Activated gamma-delta T cell treated with anti-CD3 and anti-CD28 coated beads, Interleukin-2, amount 50 U/mL, for 16 hours (primary cell): ENCODE measurements at regions not wholly inside any gene's neighbourhood (a gene's known extent, or its start where the extent isn't known, plus 50 kb on each side); places are given as distances from the start of the nearest gene placed in this dataset.

Experiments
- DNase-seq: peaks from one replicate; pipeline ENCODE4 v3.0.0-alpha.2; 2020; ENCODE audit warnings: low read depth

DNA sequence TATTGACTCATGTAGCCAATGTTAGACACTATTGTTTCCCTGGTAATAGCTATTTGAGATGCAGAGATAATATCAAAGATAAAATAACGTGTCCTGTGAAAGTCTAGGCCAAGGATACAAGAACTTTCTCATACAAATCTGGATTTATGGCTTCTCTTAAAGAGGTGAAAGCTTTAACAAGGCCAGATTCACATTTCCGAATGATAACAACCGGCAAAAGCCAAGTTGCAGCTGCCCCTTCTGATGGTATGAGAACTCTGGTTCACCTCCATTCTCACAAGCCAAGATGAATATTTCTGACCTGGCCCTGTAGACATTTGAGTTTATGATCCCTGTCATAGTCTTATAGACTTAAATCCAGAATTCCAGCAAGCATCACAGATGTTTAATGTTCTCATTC is 230.4 kb upstream of the ZC3H12C start:
- no peak for DNase-seq

DNA sequence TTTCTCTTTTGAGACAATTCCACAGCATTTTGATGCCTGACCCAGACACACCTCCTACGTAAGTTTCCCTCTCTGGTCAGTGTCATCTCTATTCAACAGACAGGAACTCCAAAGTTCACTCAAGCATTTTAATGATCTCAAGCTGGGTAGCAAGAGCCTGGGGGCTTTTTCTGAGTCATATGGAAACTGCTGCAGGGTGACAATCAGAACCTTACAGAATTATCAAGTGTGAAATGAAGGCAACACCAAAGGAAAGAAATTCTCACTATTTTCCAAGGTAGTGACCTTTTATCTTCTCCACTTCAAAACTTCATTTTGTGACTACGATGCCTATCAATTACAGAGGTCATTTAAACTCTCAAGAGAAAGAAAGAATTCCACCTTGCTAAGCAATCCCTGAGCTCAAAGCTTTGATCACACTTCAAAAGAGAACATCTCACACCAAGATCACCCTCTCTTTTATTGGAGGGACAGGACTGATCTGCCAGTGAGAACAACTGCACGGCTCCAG is 229.0 kb upstream of the ZC3H12C start:
- no peak for DNase-seq

GRCh38 chr11:109864834-109865547 is 228.2 kb upstream of the ZC3H12C start:
- DNase-seq: no peak

GRCh38 chr11:109865548-109866186 is 227.5 kb upstream of the ZC3H12C start:
- DNase-seq: no peak

GRCh38 chr11:109867784-109868183 is 225.4 kb upstream of the ZC3H12C start:
- DNase-seq: no peak

DNA sequence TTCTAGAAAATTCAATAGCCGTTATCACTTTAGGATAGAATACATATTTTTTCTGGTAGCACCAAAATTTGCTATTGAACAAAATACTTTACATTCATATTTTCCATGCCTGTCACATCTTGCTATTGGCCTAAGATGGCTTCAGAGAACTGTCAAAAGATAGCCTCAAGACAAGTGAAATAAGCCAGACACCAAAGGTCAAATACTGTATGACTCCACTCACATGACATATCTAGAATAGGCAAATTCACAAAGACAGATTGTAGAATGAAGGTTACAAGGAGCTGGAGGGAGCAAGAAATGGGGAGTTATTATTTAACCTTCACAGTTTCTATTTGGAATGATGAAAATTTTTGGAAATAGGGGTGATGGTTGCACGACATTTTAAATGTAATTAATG is 223.7 kb upstream of the ZC3H12C start:
- DNase-seq: no peak

DNA sequence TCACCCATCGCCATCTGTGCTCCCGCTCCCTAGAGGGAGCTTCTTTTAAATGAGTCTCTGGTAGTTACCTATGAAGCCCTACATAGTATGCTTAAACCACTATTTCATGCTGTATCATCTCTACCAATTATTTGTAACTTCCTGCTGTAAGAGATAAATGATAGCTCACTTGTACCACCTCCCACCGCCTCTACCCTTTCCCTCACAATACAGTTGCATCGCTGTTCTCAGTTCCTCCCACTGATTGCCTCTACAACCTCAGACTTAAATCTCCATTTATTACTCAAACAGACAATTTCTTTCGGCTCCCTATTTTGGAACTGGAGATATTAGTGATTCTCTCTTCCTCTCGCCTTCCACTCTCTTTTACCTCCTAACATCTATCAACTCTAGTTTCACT is 222.9 kb upstream of the ZC3H12C start:
- no peak for DNase-seq

DNA sequence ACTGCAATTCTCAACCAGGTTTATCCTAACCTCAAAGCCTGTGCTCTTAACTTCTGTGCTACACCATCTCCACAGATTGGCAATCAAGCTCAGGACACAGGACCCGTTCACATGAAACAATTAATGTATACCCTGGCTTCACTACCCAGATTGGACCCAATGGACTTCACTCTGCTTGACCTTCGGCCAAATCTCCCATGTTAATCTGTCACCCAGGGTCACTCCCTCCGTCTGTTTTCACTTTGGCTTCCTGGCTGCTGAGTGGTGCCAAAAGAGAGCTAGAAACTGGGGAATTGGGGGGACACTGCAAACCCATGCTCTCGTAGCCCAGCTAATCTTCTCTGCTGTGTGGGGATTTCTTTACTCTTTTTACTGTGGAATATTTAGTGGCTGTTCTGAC is 216.1 kb upstream of the ZC3H12C start:
- no peak for DNase-seq

DNA sequence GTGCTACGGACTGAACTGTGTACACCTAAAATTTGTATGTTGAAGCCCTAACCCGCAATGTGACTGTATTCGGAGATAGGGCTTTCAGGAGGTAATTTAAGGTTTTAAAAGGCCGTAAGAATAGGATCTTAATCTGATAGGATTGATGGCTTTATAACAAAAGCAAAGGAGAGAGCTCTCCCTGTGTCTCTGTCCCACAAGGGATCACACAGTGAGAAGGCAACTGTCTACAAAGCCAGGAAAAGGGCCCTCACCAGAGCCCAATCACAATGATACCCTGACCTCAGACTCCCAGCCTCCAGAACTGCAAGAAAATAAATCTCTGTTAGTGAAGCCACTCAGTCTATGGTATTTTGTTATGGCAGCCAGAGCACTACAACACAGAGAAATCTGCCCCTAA is 208.7 kb upstream of the ZC3H12C start:
- DNase-seq: no peak

GRCh38 chr11:109885006-109885405 is 208.2 kb upstream of the ZC3H12C start:
- no peak for DNase-seq

DNA sequence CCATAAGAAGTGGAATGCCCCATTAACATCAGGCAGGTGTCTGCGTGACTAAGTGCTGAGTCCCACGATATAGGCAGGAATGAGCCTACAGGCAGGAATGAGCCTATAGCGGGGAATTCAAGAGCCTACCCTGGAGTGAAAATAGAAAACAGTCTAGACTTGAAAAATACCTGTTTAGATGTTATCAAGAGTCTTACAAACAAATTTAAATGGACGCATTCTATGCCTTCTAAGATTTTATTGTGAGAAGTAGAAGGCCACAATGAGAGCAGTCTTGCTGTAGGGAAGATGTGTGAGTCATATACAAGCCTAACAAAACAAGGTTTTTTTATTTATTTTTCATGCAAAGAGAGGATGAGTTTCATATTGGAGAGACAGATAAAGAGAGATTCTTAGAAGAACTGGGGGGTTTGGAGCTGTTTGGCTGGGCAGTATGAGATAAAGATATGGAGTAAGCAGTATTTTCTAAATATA is 200.8 kb upstream of the ZC3H12C start:
- no peak for DNase-seq

GRCh38 chr11:109894242-109894641 is 198.9 kb upstream of the ZC3H12C start:
- no peak for DNase-seq

DNA sequence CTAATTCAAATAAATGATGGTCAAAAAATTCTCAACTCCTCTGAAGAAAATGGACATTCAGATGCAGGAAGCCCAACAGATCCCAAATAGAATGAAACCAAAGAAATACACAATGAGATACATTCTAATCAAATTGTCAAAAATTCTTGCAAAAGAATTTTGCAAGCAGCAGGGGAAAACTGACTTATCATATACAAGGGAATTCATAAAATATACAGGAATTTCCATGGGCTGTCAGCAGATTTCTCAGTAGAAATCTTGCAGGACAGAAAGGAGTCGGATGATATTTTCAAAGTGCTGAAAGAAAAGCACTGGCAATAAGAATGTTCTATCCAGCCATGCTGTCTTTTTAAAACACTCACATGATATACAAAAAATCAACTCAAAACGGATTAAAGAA is 194.6 kb upstream of the ZC3H12C start:
- no peak for DNase-seq

DNA sequence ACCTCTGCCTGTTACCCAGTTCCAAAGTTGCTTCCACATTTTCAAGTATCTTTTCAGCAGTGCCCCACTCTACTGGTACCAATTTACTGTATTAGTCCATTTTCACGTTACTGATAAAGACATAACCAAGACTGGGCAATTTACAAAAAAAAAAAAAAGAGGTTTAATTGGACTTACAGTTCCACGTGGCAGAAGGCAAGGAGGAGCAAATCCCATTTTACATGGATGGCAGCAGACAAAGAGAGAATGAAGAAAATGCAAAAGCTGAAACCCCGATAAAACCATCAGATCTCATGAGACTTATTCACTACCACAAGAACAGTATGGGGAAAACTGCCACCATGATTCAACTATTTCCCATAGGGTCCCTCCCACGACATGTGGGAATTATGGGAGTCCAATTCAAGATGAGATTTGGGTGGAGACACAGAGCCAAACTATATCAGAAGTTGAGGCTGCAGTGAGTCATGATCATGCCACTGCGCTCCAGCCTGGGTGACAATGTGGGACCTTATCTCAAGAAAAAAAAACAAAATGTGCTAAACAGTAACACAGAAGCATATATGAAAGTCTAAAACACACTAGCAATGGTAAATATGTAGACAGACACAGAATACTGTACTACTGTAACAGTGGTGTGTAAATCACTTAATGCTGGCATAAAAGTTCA is 190.3 kb upstream of the ZC3H12C start:
- DNase-seq: no peak

DNA sequence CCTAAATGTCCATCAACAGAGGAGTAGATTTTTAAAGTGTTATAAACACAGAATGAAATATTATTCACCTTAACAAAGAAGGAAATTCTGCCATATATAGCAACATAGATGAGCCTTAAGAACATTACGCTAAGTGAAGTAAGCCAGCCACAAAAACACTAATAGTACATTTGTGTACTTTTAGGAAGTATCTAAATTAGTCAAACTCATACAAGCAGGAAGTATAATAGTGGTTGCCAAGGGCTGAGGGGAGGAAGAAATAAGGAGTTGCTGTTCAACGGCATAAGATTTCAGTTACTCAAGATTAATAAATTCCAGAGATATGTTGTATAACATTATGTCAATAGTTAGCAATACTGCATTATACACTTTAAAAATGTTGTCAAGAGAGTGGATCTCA is 181.7 kb upstream of the ZC3H12C start:
- DNase-seq: no peak

- DNase-seq: no peak
These were observed 179.2 kb upstream of the ZC3H12C start for GRCh38 chr11:109914038-109914437.

DNA sequence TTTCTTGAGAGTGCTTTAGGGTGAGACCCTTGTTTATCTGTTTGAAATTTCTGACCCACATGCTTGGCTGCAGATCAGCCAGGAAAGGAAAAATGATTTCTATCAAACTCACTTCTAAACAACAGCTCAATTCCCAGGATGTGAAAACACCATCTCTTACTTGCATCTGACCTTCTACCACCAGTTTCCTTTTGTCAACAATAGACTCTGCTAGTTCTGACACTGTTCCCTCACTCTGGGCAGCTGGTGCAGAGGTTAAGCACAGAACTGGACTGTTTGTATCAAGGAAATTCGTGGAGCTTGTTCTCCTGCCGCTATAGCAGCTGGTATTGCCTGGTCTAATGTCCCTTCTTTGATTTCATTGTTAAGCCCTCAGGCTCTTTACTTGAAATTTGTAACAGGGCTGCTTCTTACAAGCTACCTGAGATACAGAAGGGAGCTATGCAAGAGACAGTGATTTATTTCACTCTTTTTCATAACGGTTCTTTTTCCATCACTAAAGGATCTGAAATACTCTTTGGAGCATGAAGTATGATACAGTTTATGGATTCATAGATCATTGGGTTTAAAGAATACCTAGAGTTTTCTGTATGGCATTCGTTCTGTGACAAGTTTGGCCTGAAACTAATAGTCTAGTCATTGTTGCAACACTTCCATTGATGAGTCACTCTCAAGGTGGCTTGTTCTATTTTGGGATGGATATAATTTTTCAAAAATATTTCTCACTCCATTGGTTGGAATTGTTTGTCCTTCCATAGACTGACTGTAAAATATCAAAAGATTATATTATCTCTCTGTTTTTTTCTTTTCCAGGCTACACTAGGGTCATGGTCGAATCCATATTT is 178.2 kb upstream of the ZC3H12C start:
- DNase-seq: no peak

- no peak for DNase-seq
These were observed 166.3 kb upstream of the ZC3H12C start for GRCh38 chr11:109926941-109927340.

GRCh38 chr11:109929308-109929707 is 163.9 kb upstream of the ZC3H12C start:
- no peak for DNase-seq

- DNase-seq: no peak
These were observed 160.1 kb upstream of the ZC3H12C start for GRCh38 chr11:109933126-109933525.

DNA sequence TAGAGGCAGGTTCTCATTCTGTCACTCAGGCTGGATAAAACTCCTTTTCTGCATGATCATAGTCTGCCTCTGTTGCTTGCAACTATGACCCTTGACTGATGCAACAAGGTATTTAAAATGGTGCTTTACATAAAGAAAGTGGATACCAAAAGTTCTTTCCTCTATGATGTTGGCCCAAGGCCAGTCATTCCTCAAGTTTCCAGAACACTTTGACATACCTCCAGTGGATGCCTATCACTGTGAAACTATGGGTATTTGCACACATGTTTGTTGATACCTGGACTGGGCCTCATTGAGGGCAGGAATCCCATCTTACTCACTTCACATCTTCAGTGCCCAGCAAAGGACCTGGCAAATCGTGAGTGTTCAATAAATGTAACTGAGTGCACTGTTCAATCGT is 159.0 kb upstream of the ZC3H12C start:
- DNase-seq: no peak

DNA sequence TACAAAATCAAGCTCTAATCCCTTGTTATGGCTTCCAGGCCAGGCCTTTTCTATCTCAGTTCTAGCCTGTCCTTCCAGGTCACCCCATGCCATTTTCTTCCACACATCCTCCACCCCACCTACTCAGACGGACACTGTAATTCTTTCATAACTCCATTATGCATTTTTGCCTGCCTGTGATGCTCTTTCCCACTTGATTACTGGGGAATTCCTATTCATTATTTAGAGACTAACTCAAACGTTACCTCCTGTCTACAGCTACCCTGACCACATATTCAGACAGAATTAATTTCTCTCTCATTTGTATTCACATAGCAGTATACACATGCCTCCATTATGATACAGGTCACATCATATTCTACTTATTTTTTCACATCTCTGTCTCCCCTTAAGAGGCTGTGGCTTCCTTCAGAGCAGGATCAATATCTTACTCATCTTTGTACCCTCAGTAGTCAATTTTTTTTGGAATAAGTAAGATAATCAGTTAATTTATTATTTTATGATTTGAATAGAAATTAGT is 156.5 kb upstream of the ZC3H12C start:
- DNase-seq: no peak
